ENCODE measurements at regions not wholly inside any gene's neighbourhood (a gene's known extent, or its start where the extent isn't known, plus 50 kb on each side); places are given as distances from the start of the nearest gene placed in this dataset.

DNA sequence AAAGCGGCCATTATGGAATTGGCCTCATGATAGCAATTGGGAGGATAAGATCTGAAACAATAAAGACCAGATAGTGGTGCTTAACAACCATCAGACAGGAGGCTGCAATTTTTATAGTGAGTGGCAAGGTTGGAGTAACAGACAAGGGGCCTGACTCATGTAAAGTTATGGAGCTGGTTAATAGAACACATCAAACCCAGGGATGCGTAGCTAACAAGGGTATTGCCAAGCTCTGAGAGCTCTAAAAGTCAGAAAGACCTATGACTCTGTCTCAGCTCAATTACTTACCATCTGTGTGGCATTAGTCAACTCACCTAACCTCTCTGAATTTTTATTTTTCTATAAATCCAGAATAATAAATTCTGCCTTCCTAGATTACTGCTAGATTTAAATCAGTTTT, 1731.5 kb upstream of the FLRT2 start:
- TF ChIP-seq, protein P1, sequence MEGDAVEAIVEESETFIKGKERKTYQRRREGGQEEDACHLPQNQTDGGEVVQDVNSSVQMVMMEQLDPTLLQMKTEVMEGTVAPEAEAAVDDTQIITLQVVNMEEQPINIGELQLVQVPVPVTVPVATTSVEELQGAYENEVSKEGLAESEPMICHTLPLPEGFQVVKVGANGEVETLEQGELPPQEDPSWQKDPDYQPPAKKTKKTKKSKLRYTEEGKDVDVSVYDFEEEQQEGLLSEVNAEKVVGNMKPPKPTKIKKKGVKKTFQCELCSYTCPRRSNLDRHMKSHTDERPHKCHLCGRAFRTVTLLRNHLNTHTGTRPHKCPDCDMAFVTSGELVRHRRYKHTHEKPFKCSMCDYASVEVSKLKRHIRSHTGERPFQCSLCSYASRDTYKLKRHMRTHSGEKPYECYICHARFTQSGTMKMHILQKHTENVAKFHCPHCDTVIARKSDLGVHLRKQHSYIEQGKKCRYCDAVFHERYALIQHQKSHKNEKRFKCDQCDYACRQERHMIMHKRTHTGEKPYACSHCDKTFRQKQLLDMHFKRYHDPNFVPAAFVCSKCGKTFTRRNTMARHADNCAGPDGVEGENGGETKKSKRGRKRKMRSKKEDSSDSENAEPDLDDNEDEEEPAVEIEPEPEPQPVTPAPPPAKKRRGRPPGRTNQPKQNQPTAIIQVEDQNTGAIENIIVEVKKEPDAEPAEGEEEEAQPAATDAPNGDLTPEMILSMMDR (conservative IDR thresholded peaks at IDR 0.05; ENCODE audit: low read length): no peak
- TF ChIP-seq EZH2phosphoT487 (IDR thresholded peaks at IDR 0.05; ENCODE audit: borderline replicate concordance, low read depth, low read length): no peak

All from OCI-LY7 (cell line).